Ishikawa (cell line): ENCODE measurements at regions not wholly inside any gene's neighbourhood (a gene's known extent, or its start where the extent isn't known, plus 50 kb on each side); places are given as distances from the start of the nearest gene placed in this dataset.

Experiments
- CEBPB ChIP-seq: IDR thresholded peaks from 2 replicates; pipeline ENCODE4 v1.6.1; 2012
- CREB1 ChIP-seq: IDR thresholded peaks from 2 replicates; pipeline ENCODE4 v1.6.1; 2012; ENCODE audit warnings: low read depth
- EGR1 ChIP-seq: IDR thresholded peaks from 2 replicates; pipeline ENCODE4 v1.6.1; 2012
- EP300 ChIP-seq: IDR thresholded peaks from 2 replicates; pipeline ENCODE4 v1.6.1; 2012; ENCODE audit warnings: borderline replicate concordance
- FOXM1 ChIP-seq: IDR thresholded peaks from 2 replicates; pipeline ENCODE4 v1.6.1; 2012; ENCODE audit warnings: low read depth, borderline replicate concordance
- MAX ChIP-seq: IDR thresholded peaks from 2 replicates; pipeline ENCODE4 v1.6.1; 2012
- NFIC ChIP-seq: IDR thresholded peaks from 2 replicates; pipeline ENCODE4 v1.6.1; 2012
- RAD21 ChIP-seq: IDR thresholded peaks from 2 replicates; pipeline ENCODE4 v1.6.1; 2012; ENCODE audit warnings: low read depth
- REST ChIP-seq: IDR thresholded peaks from 2 replicates; pipeline ENCODE4 v1.6.1; 2012; ENCODE audit warnings: low read depth, mild to moderate bottlenecking
- TAF1 ChIP-seq: IDR thresholded peaks from 2 replicates; pipeline ENCODE4 v1.6.1; 2012; ENCODE audit warnings: low read depth, mild to moderate bottlenecking
- TCF12 ChIP-seq: IDR thresholded peaks from 2 replicates; pipeline ENCODE4 v1.6.1; 2012; ENCODE audit warnings: low read depth
- TEAD4 ChIP-seq: IDR thresholded peaks from 2 replicates; pipeline ENCODE4 v1.6.1; 2012
- USF1 ChIP-seq: IDR thresholded peaks from 2 replicates; pipeline ENCODE4 v1.6.1; 2012
- YY1 ChIP-seq: IDR thresholded peaks from 2 replicates; pipeline ENCODE4 v1.6.1; 2012; ENCODE audit warnings: low read depth
- ZBTB7A ChIP-seq: IDR thresholded peaks from 2 replicates; pipeline ENCODE4 v1.6.1; 2012; ENCODE audit warnings: low read depth

GRCh38 chr9:81002242-81002641 is 687.1 kb downstream of the TLE1 start:
- TF ChIP-seq YY1 = no peak
- no peak for TF ChIP-seq TAF1
- TF ChIP-seq CREB1 = no peak
- TF ChIP-seq MAX = no peak
- no peak for TF ChIP-seq EP300
- TF ChIP-seq REST = no peak
- no peak for TF ChIP-seq CEBPB
- no peak for TF ChIP-seq RAD21
- no peak for TF ChIP-seq NFIC
- no peak for TF ChIP-seq USF1
- no peak for TF ChIP-seq FOXM1

GRCh38 chr9:80995759-80996158 is 693.6 kb downstream of the TLE1 start:
- TF ChIP-seq MAX = no peak
- no peak for TF ChIP-seq CREB1
- no peak for TF ChIP-seq TAF1
- no peak for TF ChIP-seq FOXM1
- TF ChIP-seq CEBPB = no peak
- no peak for TF ChIP-seq NFIC
- TF ChIP-seq TCF12 = no peak
- no peak for TF ChIP-seq ZBTB7A
- no peak for TF ChIP-seq YY1
- no peak for TF ChIP-seq TEAD4

- TF ChIP-seq TAF1 (no peak), ZBTB7A (no peak), RAD21 (no peak), FOXM1 (no peak), CEBPB (no peak), EP300 (no peak), YY1 (no peak), REST (no peak)
Observed at GRCh38 chr9:80994892-80995291, 694.5 kb downstream of the TLE1 start.

- TF ChIP-seq NFIC (no peak), TCF12 (no peak), FOXM1 (no peak), CREB1 (no peak), TEAD4 (no peak), MAX (no peak), YY1 (no peak), EGR1 (no peak), REST (no peak), ZBTB7A (no peak), USF1 (no peak), EP300 (no peak), CEBPB (no peak), RAD21 (no peak), TAF1 (no peak)
Observed at GRCh38 chr9:80976403-80976802, 712.9 kb downstream of the TLE1 start.

- TF ChIP-seq CEBPB (no peak), MAX (no peak), TEAD4 (no peak), EGR1 (no peak), USF1 (no peak), REST (no peak), CREB1 (no peak), EP300 (no peak), YY1 (no peak), FOXM1 (no peak), NFIC (no peak), TAF1 (no peak), ZBTB7A (no peak)
Observed at GRCh38 chr9:80968611-80969010, 720.7 kb downstream of the TLE1 start.
